ENCODE measurements at regions not wholly inside any gene's neighbourhood (a gene's known extent, or its start where the extent isn't known, plus 50 kb on each side); places are given as distances from the start of the nearest gene placed in this dataset.
"Not testable (repeated sequence)": the region's sequence is repeated elsewhere in the genome, so short reads cannot be mapped to it uniquely, and the experiment has no call there.

GRCh38 chr11:15672825-15673224, 558.1 kb downstream of the INSC start:
- Histone ChIP-seq H3K27ac (no peak overlapping the region), H3K4me3 (no peak overlapping the region)

- Histone ChIP-seq H3K27ac (no peak overlapping the region), H3K4me3 (no peak overlapping the region)
These were observed 558.7 kb downstream of the INSC start for GRCh38 chr11:15673408-15673831.

- H3K4me3 ChIP-seq, result no peak overlapping the region
- H3K27ac ChIP-seq, result no peak overlapping the region
These were observed 560.0 kb downstream of the INSC start for GRCh38 chr11:15674756-15675155.

GRCh38 chr11:15675683-15676082, 561.0 kb downstream of the INSC start:
- H3K27ac ChIP-seq, result no peak overlapping the region
- H3K4me3 ChIP-seq, result no peak overlapping the region

GRCh38 chr11:15677181-15677580, 562.5 kb downstream of the INSC start:
- Histone ChIP-seq H3K27ac (no peak overlapping the region), H3K4me3 (no peak overlapping the region)

GRCh38 chr11:15683528-15683927, 568.8 kb downstream of the INSC start:
- no peak overlapping the region for H3K27ac ChIP-seq

GRCh38 chr11:15685306-15685705, 570.6 kb downstream of the INSC start:
- Histone ChIP-seq H3K4me3 (no peak overlapping the region), H3K27ac (no peak overlapping the region)

More at GRCh38 chr11:15683528-15683927, 568.8 kb downstream of the INSC start:
- H3K4me3 ChIP-seq, result no peak overlapping the region

- not testable (repeated sequence) for H3K4me3 ChIP-seq, H3K27ac ChIP-seq
These were observed 571.5 kb downstream of the INSC start for GRCh38 chr11:15686259-15686658.

- Histone ChIP-seq H3K27ac (no peak overlapping the region), H3K4me3 (no peak overlapping the region)
These were observed 572.6 kb downstream of the INSC start for GRCh38 chr11:15687342-15687741.

GRCh38 chr11:15688351-15688792, 573.6 kb downstream of the INSC start:
- Histone ChIP-seq H3K27ac (no peak overlapping the region), H3K4me3 (no peak overlapping the region)

GRCh38 chr11:15690320-15690719, 575.6 kb downstream of the INSC start:
- no peak overlapping the region for H3K27ac ChIP-seq
- no peak overlapping the region for H3K4me3 ChIP-seq

GRCh38 chr11:15692739-15693138, 578.0 kb downstream of the INSC start:
- H3K27ac ChIP-seq, result no peak overlapping the region

GRCh38 chr11:15695096-15695721, 580.5 kb downstream of the INSC start:
- H3K27ac ChIP-seq, result no peak overlapping the region
- H3K4me3 ChIP-seq, result no peak overlapping the region

More at GRCh38 chr11:15692739-15693138, 578.0 kb downstream of the INSC start:
- H3K4me3 ChIP-seq, result no peak overlapping the region

- H3K27ac ChIP-seq, result no peak overlapping the region
These were observed 581.3 kb downstream of the INSC start for GRCh38 chr11:15696069-15696468.

GRCh38 chr11:15697437-15698236, 582.9 kb downstream of the INSC start:
- no peak overlapping the region for H3K4me3 ChIP-seq
- H3K27ac ChIP-seq, result no peak overlapping the region

More at GRCh38 chr11:15696069-15696468, 581.3 kb downstream of the INSC start:
- no peak overlapping the region for H3K4me3 ChIP-seq

GRCh38 chr11:15698855-15699254, 584.1 kb downstream of the INSC start:
- no peak overlapping the region for H3K4me3 ChIP-seq
- no peak overlapping the region for H3K27ac ChIP-seq

- Histone ChIP-seq H3K27ac (no peak overlapping the region), H3K4me3 (no peak overlapping the region)
These were observed 585.3 kb downstream of the INSC start for GRCh38 chr11:15699978-15700377.

GRCh38 chr11:15700456-15700855, 585.7 kb downstream of the INSC start:
- Histone ChIP-seq H3K27ac (no peak overlapping the region), H3K4me3 (no peak overlapping the region)

- Histone ChIP-seq H3K4me3 (no peak overlapping the region), H3K27ac (no peak overlapping the region)
These were observed 589.3 kb downstream of the INSC start for GRCh38 chr11:15704064-15704463.

- Histone ChIP-seq H3K4me3 (no peak overlapping the region), H3K27ac (no peak overlapping the region)
These were observed 589.8 kb downstream of the INSC start for GRCh38 chr11:15704556-15704955.

GRCh38 chr11:15705891-15706290, 591.2 kb downstream of the INSC start:
- H3K4me3 ChIP-seq, result no peak overlapping the region
- H3K27ac ChIP-seq, result no peak overlapping the region

Data from skin epidermis (tissue), 12 donors.